H9 (cell line): ENCODE measurements at regions not wholly inside any gene's neighbourhood (a gene's known extent, or its start where the extent isn't known, plus 50 kb on each side); places are given as distances from the start of the nearest gene placed in this dataset.

ENCODE experiments used
- DNase-seq: peaks from one replicate; pipeline ENCODE4 v3.0.0-alpha.2; 2017
- H2AFZ ChIP-seq: one replicate; pipeline ENCODE4 v1.6.1; 2013; ENCODE audit warnings: mild to moderate bottlenecking, low read length, control low read depth, moderate library complexity
- H2AK5ac ChIP-seq: 2 replicates; pipeline ENCODE4 v1.6.1; 2013; ENCODE audit warnings: low read length, control low read depth, mixed read lengths; ENCODE audit not compliant: insufficient read length
- H2BK120ac ChIP-seq: one replicate; pipeline ENCODE4 v1.6.1; 2013; ENCODE audit warnings: low read depth, mild to moderate bottlenecking, low read length, control low read depth, inconsistent platforms; ENCODE audit not compliant: poor library complexity, severe bottlenecking
- H2BK12ac ChIP-seq: 2 replicates; pipeline ENCODE4 v1.6.1; 2013; ENCODE audit warnings: low read length, control low read depth, mixed read lengths, low read depth; ENCODE audit not compliant: insufficient read length
- H2BK15ac ChIP-seq: 2 replicates; pipeline ENCODE4 v1.6.1; 2013; ENCODE audit warnings: low read depth, low read length, control low read depth
- H2BK20ac ChIP-seq: one replicate; pipeline ENCODE4 v1.6.1; 2013; ENCODE audit warnings: low read depth, mild to moderate bottlenecking, low read length, control low read depth, inconsistent platforms; ENCODE audit not compliant: poor library complexity, severe bottlenecking
- H2BK5ac ChIP-seq: 2 replicates; pipeline ENCODE4 v1.6.1; 2013; ENCODE audit warnings: low read length, control low read depth, mixed read lengths; ENCODE audit not compliant: insufficient read length
- H3K14ac ChIP-seq: 2 replicates; pipeline ENCODE4 v1.6.1; 2013; ENCODE audit warnings: low read length, control low read depth; ENCODE audit not compliant: insufficient read depth
- H3K18ac ChIP-seq: 2 replicates; pipeline ENCODE4 v1.6.1; 2013; ENCODE audit warnings: low read depth, mild to moderate bottlenecking, mixed read lengths, low read length, control low read depth; ENCODE audit not compliant: insufficient read length
- H3K23ac ChIP-seq: 2 replicates; pipeline ENCODE4 v1.6.1; 2013; ENCODE audit warnings: low read length, control low read depth, mixed read lengths, low read depth; ENCODE audit not compliant: insufficient read length
- H3K23me2 ChIP-seq: 2 replicates; pipeline ENCODE4 v1.6.1; 2013; ENCODE audit warnings: low read depth, mild to moderate bottlenecking, mixed read lengths, low read length, control low read depth; ENCODE audit not compliant: insufficient read length, poor library complexity, severe bottlenecking
- H3K27ac ChIP-seq: 2 replicates; pipeline ENCODE4 v1.5.1; 2013; ENCODE audit warnings: low read length, control low read depth, mixed read lengths, low read depth; ENCODE audit not compliant: insufficient read length
- H3K27me3 ChIP-seq: 2 replicates; pipeline ENCODE4 v1.6.1; 2013; ENCODE audit warnings: low read length, control low read depth, inconsistent platforms; ENCODE audit not compliant: insufficient read depth
- H3K4ac ChIP-seq: 2 replicates; pipeline ENCODE4 v1.6.1; 2013; ENCODE audit warnings: low read depth, mild to moderate bottlenecking, control low read depth, inconsistent platforms, low read length, moderate library complexity
- H3K4me1 ChIP-seq: 2 replicates; pipeline ENCODE4 v1.6.1; 2013; ENCODE audit warnings: low read length, control low read depth, inconsistent platforms; ENCODE audit not compliant: insufficient read depth
- H3K4me2 ChIP-seq: 2 replicates; pipeline ENCODE4 v1.6.1; 2013; ENCODE audit warnings: low read length, control low read depth, mixed read lengths; ENCODE audit not compliant: insufficient read length, insufficient read depth
- H3K56ac ChIP-seq: 2 replicates; pipeline ENCODE4 v1.6.1; 2013; ENCODE audit warnings: low read depth, mild to moderate bottlenecking, mixed read lengths, low read length, control low read depth; ENCODE audit not compliant: insufficient read length
- H3K79me1 ChIP-seq: 2 replicates; pipeline ENCODE4 v1.6.1; 2013; ENCODE audit warnings: low read depth, mild to moderate bottlenecking, moderate library complexity, low read length, control low read depth, inconsistent platforms; ENCODE audit not compliant: insufficient read depth, poor library complexity, severe bottlenecking
- H3K79me2 ChIP-seq: 2 replicates; pipeline ENCODE4 v1.6.1; 2013; ENCODE audit warnings: low read length, control low read depth, inconsistent platforms; ENCODE audit not compliant: insufficient read depth
- H3K9ac ChIP-seq: 2 replicates; pipeline ENCODE4 v1.6.1; 2013; ENCODE audit warnings: low read length, control low read depth, mixed read lengths; ENCODE audit not compliant: insufficient read length; ENCODE audit errors: extremely low read depth
- H3K9me3 ChIP-seq: one replicate; pipeline ENCODE4 v1.6.1; 2013; ENCODE audit warnings: low read depth, low read length, inconsistent platforms; ENCODE audit not compliant: control insufficient read depth
- H3T11ph ChIP-seq: one replicate; pipeline ENCODE4 v1.6.1; 2013; ENCODE audit warnings: mild to moderate bottlenecking, low read length, control low read depth, inconsistent platforms
- H4K20me1 ChIP-seq: one replicate; pipeline ENCODE4 v1.6.1; 2013; ENCODE audit not compliant: control insufficient read depth, insufficient read length, insufficient read depth
- H4K5ac ChIP-seq: 2 replicates; pipeline ENCODE4 v1.6.1; 2013; ENCODE audit warnings: low read depth, mild to moderate bottlenecking, mixed read lengths, low read length, control low read depth; ENCODE audit not compliant: insufficient read length
- H4K8ac ChIP-seq: replicated peaks from 2 replicates; pipeline ENCODE4 v1.6.1; 2013; ENCODE audit warnings: low read length, control low read depth, mixed read lengths, low read depth; ENCODE audit not compliant: insufficient read length
- H4K91ac ChIP-seq: 2 replicates; pipeline ENCODE4 v1.6.1; 2013; ENCODE audit warnings: low read depth, mild to moderate bottlenecking, moderate library complexity, mixed read lengths, low read length, control low read depth; ENCODE audit not compliant: insufficient read length
- H3K27ac Mint-ChIP-seq, 3 experiments: 2 replicates in 2 of 3; 3 replicates in 1 of 3; pipeline ENCODE4 v1.8.0; 2020 to 2021; ENCODE audit warnings: mixed read lengths in 3 of 3, mild to moderate bottlenecking in 1 of 3, moderate library complexity in 1 of 3
- H3K27me3 Mint-ChIP-seq: 2 replicates; pipeline ENCODE4 v1.8.0; 2021; ENCODE audit warnings: low read depth, mild to moderate bottlenecking, moderate library complexity, mixed read lengths
- H3K36me3 Mint-ChIP-seq, 3 experiments: 2 replicates in 2 of 3; 3 replicates in 1 of 3; pipeline ENCODE4 v1.8.0; 2020 to 2021; ENCODE audit warnings: low read depth in 3 of 3, mixed read lengths in 3 of 3; ENCODE audit not compliant: insufficient read depth in 1 of 3
- H3K4me1 Mint-ChIP-seq, 2 experiments: 2 replicates each; pipeline ENCODE4 v1.8.0; 2020; ENCODE audit warnings: mixed read lengths in 2 of 2
- H3K4me3 Mint-ChIP-seq, 2 experiments: 2 replicates in 1 of 2; 3 replicates in 1 of 2; pipeline ENCODE4 v1.8.0; 2020 to 2021; ENCODE audit warnings: mild to moderate bottlenecking in 2 of 2, mixed read lengths in 2 of 2, moderate library complexity in 1 of 2
- H3K9me3 Mint-ChIP-seq, 2 experiments: 2 replicates in 1 of 2; 3 replicates in 1 of 2; pipeline ENCODE4 v1.8.0; 2020; ENCODE audit warnings: mild to moderate bottlenecking in 2 of 2, mixed read lengths in 2 of 2, moderate library complexity in 1 of 2
- TF ChIP-seq, protein P1 (sequence below): fragments of 200-600 bp; sonication (generic); conservative IDR thresholded peaks from 3 replicates; pipeline ENCODE4 v1.8.0; 2021; ENCODE audit warnings: antibody characterized with exemption, mild to moderate bottlenecking

DNA sequence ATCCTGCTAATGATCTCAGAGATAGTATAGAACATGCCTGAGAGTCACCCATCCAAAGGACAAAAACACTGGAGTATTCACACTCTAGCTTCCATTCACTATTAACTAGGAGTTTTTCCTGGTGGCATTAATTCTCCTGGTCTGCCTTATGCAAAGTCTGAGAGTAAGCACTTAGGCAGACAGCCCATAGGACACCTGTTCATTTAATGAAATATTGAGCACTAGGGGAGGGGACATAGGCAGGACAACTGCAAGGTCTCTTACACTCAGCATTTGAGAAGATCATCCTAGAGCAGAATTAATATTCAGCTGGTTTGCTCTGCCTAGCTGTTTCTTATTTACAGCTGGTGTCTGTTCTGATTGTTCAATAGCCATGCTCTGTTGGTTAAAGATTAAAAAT is 508.5 kb downstream of the CENPC start:
- Histone ChIP-seq H4K8ac (no peak overlapping the region), H3K79me1 (no peaks in the 10 kb centered on the region), H3K14ac (no peak overlapping the region), H2BK120ac (no peak overlapping the region), H2BK20ac (no peak overlapping the region), H3K9me3 (no peaks in the 10 kb centered on the region), H2BK15ac (no peak overlapping the region), H3K4me1 (no peaks in the 10 kb centered on the region), H3K27ac (no peak overlapping the region), H2BK5ac (no peak overlapping the region), H3K23ac (no peak overlapping the region), H2AFZ (no peak overlapping the region), H3T11ph (no peak overlapping the region), H3K4me2 (no peak overlapping the region), H4K20me1 (no peaks in the 10 kb centered on the region), H2BK12ac (no peak overlapping the region), H3K27me3 (no peaks in the 10 kb centered on the region), H3K23me2 (no peaks in the 10 kb centered on the region), H2AK5ac (no peak overlapping the region), H3K79me2 (no peaks in the 10 kb centered on the region), H3K18ac (no peak overlapping the region), H3K9ac (no peak overlapping the region), H4K91ac (no peak overlapping the region), H3K56ac (no peak overlapping the region), H3K4ac (no peak overlapping the region), H4K5ac (no peak overlapping the region)
- TF ChIP-seq, protein P1, sequence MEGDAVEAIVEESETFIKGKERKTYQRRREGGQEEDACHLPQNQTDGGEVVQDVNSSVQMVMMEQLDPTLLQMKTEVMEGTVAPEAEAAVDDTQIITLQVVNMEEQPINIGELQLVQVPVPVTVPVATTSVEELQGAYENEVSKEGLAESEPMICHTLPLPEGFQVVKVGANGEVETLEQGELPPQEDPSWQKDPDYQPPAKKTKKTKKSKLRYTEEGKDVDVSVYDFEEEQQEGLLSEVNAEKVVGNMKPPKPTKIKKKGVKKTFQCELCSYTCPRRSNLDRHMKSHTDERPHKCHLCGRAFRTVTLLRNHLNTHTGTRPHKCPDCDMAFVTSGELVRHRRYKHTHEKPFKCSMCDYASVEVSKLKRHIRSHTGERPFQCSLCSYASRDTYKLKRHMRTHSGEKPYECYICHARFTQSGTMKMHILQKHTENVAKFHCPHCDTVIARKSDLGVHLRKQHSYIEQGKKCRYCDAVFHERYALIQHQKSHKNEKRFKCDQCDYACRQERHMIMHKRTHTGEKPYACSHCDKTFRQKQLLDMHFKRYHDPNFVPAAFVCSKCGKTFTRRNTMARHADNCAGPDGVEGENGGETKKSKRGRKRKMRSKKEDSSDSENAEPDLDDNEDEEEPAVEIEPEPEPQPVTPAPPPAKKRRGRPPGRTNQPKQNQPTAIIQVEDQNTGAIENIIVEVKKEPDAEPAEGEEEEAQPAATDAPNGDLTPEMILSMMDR, result no peak
- Mint-ChIP-seq H3K27ac (no peak overlapping the region), H3K36me3 (no peaks in the 10 kb centered on the region), H3K4me1 (no peaks in the 10 kb centered on the region), H3K4me3 (no peak overlapping the region), H3K9me3 (no peaks in the 10 kb centered on the region; a peak in 2 of 5 replicates), H3K27me3 (no peaks in the 10 kb centered on the region)
- DNase-seq, result no peak
